Ishikawa (cell line): ENCODE measurements at regions not wholly inside any gene's neighbourhood (a gene's known extent, or its start where the extent isn't known, plus 50 kb on each side); places are given as distances from the start of the nearest gene placed in this dataset.

Experiments used
- CEBPB ChIP-seq: IDR thresholded peaks from 2 replicates; pipeline ENCODE4 v1.6.1; 2012
- CREB1 ChIP-seq: IDR thresholded peaks from 2 replicates; pipeline ENCODE4 v1.6.1; 2012; ENCODE audit warnings: low read depth
- EP300 ChIP-seq: IDR thresholded peaks from 2 replicates; pipeline ENCODE4 v1.6.1; 2012; ENCODE audit warnings: borderline replicate concordance
- FOXM1 ChIP-seq: IDR thresholded peaks from 2 replicates; pipeline ENCODE4 v1.6.1; 2012; ENCODE audit warnings: low read depth, borderline replicate concordance
- MAX ChIP-seq: IDR thresholded peaks from 2 replicates; pipeline ENCODE4 v1.6.1; 2012
- NFIC ChIP-seq: IDR thresholded peaks from 2 replicates; pipeline ENCODE4 v1.6.1; 2012
- RAD21 ChIP-seq: IDR thresholded peaks from 2 replicates; pipeline ENCODE4 v1.6.1; 2012; ENCODE audit warnings: low read depth
- REST ChIP-seq: IDR thresholded peaks from 2 replicates; pipeline ENCODE4 v1.6.1; 2012; ENCODE audit warnings: low read depth, mild to moderate bottlenecking
- TAF1 ChIP-seq: IDR thresholded peaks from 2 replicates; pipeline ENCODE4 v1.6.1; 2012; ENCODE audit warnings: low read depth, mild to moderate bottlenecking
- TCF12 ChIP-seq: IDR thresholded peaks from 2 replicates; pipeline ENCODE4 v1.6.1; 2012; ENCODE audit warnings: low read depth
- TEAD4 ChIP-seq: IDR thresholded peaks from 2 replicates; pipeline ENCODE4 v1.6.1; 2012
- USF1 ChIP-seq: IDR thresholded peaks from 2 replicates; pipeline ENCODE4 v1.6.1; 2012
- YY1 ChIP-seq: IDR thresholded peaks from 2 replicates; pipeline ENCODE4 v1.6.1; 2012; ENCODE audit warnings: low read depth
- ZBTB7A ChIP-seq: IDR thresholded peaks from 2 replicates; pipeline ENCODE4 v1.6.1; 2012; ENCODE audit warnings: low read depth

- TF ChIP-seq EP300 = no peak
- no peak for TF ChIP-seq ZBTB7A
- no peak for TF ChIP-seq FOXM1
- no peak for TF ChIP-seq TEAD4
- TF ChIP-seq CREB1 = no peak
- TF ChIP-seq TAF1 = no peak
- TF ChIP-seq RAD21 = no peak
- no peak for TF ChIP-seq REST
- no peak for TF ChIP-seq CEBPB
- no peak for TF ChIP-seq MAX
- TF ChIP-seq YY1 = no peak
- no peak for TF ChIP-seq TCF12
- no peak for TF ChIP-seq USF1
- no peak for TF ChIP-seq NFIC
Measured at GRCh38 chr10:120282846-120283492, 174.1 kb upstream of the PLPP4 start.
